Neural crest cell (in vitro differentiated cells): ENCODE measurements at regions not wholly inside any gene's neighbourhood (a gene's known extent, or its start where the extent isn't known, plus 50 kb on each side); places are given as distances from the start of the nearest gene placed in this dataset.
"Not testable (repeated sequence)": the region's sequence is repeated elsewhere in the genome, so short reads cannot be mapped to it uniquely, and the experiment has no call there.

Experiments
- DNase-seq: peaks from one replicate; pipeline ENCODE4 v3.0.0; 2021; ENCODE audit warnings: low read depth, mixed read lengths, low spot score
- H3K27ac Mint-ChIP-seq: one replicate; pipeline ENCODE4 v1.8.0; 2021; ENCODE audit warnings: mild to moderate bottlenecking, mixed read lengths; ENCODE audit not compliant: unreplicated experiment
- H3K27me3 Mint-ChIP-seq: 2 replicates; pipeline ENCODE4 v1.8.0; 2021; ENCODE audit warnings: low read depth, mild to moderate bottlenecking, mixed read lengths
- H3K36me3 Mint-ChIP-seq: 2 replicates; pipeline ENCODE4 v1.8.0; 2021; ENCODE audit warnings: low read depth, mild to moderate bottlenecking, mixed read lengths
- H3K4me1 Mint-ChIP-seq: 2 replicates; pipeline ENCODE4 v1.8.0; 2021; ENCODE audit warnings: mixed read lengths
- H3K4me3 Mint-ChIP-seq: one replicate; pipeline ENCODE4 v1.8.0; 2021; ENCODE audit warnings: mild to moderate bottlenecking, mixed read lengths
- H3K9me3 Mint-ChIP-seq: 2 replicates; pipeline ENCODE4 v1.8.0; 2021; ENCODE audit warnings: mixed read lengths
- TF ChIP-seq, protein P1 (sequence below): fragments of 200-600 bp; sonication (generic); conservative IDR thresholded peaks from 2 replicates; pipeline ENCODE4 v1.5.0; 2021; ENCODE audit warnings: antibody characterized with exemption, mild to moderate bottlenecking

DNA sequence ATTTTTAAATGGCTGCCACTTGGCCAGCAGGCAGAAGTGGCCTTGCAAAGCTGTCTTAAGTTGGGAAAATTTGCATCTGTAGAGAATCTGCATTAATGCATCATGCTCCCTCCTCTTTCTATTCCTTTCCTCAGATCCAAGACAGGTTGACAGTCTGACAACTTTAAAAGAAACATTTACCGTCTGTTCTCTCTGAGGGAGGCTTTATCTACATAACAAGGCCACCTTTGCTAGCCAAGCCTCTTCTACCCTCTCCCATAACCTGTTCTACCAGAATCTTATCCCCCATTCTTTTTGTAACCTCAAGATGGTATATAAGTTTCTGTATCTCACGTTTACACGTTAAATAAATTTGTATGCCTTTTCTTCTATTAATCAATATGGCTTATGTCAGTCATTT is 271.9 kb downstream of the OSTF1 start:
- Mint-ChIP-seq H3K9me3 (peaks cover 10% of the 10 kb centered on the region), H3K27ac (no peak overlapping the region), H3K4me1 (no peaks in the 10 kb centered on the region), H3K36me3 (peaks cover 3% of the 10 kb centered on the region), H3K27me3 (no peaks in the 10 kb centered on the region), H3K4me3 (no peak overlapping the region)
- no peak for DNase-seq
- TF ChIP-seq, protein P1, sequence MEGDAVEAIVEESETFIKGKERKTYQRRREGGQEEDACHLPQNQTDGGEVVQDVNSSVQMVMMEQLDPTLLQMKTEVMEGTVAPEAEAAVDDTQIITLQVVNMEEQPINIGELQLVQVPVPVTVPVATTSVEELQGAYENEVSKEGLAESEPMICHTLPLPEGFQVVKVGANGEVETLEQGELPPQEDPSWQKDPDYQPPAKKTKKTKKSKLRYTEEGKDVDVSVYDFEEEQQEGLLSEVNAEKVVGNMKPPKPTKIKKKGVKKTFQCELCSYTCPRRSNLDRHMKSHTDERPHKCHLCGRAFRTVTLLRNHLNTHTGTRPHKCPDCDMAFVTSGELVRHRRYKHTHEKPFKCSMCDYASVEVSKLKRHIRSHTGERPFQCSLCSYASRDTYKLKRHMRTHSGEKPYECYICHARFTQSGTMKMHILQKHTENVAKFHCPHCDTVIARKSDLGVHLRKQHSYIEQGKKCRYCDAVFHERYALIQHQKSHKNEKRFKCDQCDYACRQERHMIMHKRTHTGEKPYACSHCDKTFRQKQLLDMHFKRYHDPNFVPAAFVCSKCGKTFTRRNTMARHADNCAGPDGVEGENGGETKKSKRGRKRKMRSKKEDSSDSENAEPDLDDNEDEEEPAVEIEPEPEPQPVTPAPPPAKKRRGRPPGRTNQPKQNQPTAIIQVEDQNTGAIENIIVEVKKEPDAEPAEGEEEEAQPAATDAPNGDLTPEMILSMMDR = no peak

DNA sequence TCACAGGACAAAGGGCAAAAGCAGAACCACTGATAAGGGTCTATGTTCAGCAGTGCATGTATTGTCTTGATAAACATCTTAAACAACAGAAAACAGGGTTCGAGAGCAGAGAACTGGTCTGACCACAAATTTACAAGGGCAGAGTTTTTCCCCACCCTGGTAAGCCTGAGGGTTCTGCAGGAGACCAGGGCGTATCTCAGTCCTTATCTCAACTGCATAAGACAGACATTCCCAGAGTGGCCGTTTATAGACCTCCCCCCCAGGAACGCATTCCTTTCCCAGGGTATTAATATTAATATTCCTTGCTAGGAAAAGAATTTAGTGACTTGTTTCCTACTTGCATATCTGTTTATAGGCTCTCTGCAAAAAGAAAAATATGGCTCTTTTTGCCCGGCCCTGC is 274.1 kb downstream of the OSTF1 start:
- not testable (repeated sequence) for H3K27me3 Mint-ChIP-seq, H3K4me3 Mint-ChIP-seq, H3K9me3 Mint-ChIP-seq, H3K27ac Mint-ChIP-seq, H3K36me3 Mint-ChIP-seq, DNase-seq, H3K4me1 Mint-ChIP-seq

DNA sequence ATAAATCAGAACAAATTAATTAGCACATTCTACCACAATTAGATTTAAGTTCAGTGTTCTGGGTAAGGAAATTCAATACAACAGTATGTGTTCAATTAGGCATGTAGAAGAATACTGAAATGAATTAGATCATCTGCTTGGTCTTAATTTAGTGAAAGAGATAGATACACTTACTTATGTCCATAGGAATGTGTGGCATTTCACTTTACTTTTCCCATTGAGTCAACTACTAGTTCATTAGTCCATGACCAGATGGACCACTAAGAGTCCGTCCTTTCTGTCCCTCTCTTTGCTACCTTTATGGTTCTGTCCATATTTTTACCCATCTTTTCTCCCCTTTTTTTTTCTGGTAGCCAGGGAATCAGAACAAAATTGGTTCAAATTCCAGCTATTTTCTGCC is 276.9 kb downstream of the OSTF1 start:
- no peak for DNase-seq
- Mint-ChIP-seq H3K9me3 (peaks cover 10% of the 10 kb centered on the region), H3K36me3 (peaks cover 3% of the 10 kb centered on the region), H3K27ac (no peak overlapping the region), H3K4me3 (no peak overlapping the region), H3K27me3 (no peaks in the 10 kb centered on the region), H3K4me1 (no peaks in the 10 kb centered on the region)
- TF ChIP-seq, protein P1 = no peak

DNA sequence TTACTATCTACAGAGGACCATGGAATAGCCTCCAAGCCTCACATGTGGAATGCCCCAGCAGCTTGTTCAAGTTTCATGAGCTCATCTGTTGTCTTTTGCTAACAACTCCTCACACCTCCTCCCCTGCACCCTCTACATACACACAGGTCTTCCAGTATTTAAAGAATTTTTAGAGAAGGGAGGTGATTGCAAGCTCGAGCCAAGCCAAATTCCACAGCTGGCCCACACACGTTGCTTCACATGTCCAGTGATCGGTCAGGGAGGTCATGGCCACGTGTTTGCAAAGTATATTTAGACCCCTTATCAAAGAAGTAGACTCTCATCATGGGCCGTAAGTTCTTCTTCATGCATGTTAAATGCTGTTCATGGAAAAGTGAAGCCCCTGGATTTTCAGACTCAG is 281.7 kb downstream of the OSTF1 start:
- Mint-ChIP-seq H3K27me3 (no peaks in the 10 kb centered on the region), H3K4me1 (no peaks in the 10 kb centered on the region), H3K36me3 (no peaks in the 10 kb centered on the region), H3K27ac (no peak overlapping the region), H3K9me3 (peaks cover 4% of the 10 kb centered on the region), H3K4me3 (no peak overlapping the region)
- TF ChIP-seq, protein P1 = no peak
- DNase-seq = no peak

DNA sequence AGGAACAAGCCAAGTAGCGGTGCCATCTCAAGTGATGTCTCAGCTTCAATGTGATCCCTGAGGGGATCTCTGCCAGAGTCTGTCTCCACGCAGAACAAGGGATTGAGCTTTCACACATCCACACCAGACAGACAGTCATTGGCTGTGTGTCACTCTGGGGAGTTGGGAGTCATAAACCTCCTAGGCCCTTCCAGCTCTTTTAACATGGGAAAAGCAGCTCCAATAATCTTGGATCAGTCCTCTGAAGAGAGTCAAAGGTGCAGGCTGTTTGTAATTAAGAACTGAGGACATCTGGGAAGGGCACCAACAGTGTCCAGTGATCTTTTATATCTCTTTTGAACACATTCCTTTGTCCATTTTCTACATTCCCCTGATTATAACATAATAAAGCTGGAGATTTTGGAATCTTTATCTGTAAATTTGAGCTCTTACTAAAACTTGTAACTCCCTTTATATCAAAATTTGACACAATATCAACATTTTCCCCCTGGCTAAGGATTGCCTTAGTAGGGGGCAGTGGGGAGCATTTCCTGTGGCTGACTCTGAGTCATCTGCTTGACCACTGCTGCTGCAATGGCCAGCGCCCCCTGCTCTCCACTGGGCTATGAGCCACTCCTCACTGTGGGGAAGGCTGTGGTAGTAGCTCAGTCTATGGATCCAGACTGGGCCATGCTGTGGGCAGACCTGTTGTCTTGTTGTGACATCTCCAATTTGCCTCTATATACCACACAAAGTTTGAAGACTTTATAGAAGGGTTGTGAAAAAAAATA is 284.4 kb downstream of the OSTF1 start:
- no peaks in the 10 kb centered on the region for H3K4me1 Mint-ChIP-seq

DNA sequence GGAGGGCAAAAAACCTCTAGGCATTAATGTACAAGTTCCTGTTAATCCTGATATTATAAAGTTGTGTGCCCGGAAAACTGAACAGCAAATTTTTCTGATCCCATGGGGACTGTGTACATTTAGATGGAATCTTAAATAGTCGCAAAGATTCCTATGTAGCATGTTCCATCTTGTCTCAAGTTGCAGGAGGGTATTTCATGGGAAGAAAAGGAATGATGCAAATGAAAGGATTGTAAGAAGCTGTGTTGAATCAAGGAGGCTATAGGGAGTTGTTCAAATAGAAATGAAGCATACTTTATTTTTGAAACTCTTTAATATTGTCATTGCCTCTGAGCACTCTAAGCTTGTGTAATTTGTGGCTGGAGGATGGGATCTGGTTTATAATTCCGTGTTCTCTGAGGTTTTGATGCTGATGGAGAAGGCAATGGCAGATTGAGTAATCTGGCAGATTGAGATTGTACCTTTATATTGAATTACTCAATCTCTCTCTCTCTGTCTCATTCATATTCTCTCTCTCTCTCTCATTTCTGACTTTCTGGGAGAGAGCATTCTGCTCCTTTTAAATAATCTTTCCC is 288.5 kb downstream of the OSTF1 start:
- Mint-ChIP-seq H3K4me3 (no peak overlapping the region), H3K27ac (no peak overlapping the region), H3K9me3 (peaks cover 6% of the 10 kb centered on the region), H3K4me1 (no peaks in the 10 kb centered on the region), H3K27me3 (no peaks in the 10 kb centered on the region), H3K36me3 (no peaks in the 10 kb centered on the region)
- no peak for DNase-seq
- TF ChIP-seq, protein P1 = no peak

More for the DNA sequence above, 284.4 kb downstream of the OSTF1 start:
- Mint-ChIP-seq H3K27me3 (no peaks in the 10 kb centered on the region), H3K4me3 (no peak overlapping the region), H3K36me3 (no peaks in the 10 kb centered on the region), H3K9me3 (peaks cover 6% of the 10 kb centered on the region), H3K27ac (no peak overlapping the region)
- DNase-seq = no peak
- TF ChIP-seq, protein P1 = no peak
